ENCODE measurements at regions not wholly inside any gene's neighbourhood (a gene's known extent, or its start where the extent isn't known, plus 50 kb on each side); places are given as distances from the start of the nearest gene placed in this dataset.

- ChIA-PET CTCF (no interaction called here), POLR2A (no interaction called here), RAD21 (ENCODE audit: low non-redundant PET in 1 of 2, low total read pairs in 2 of 2, uncharacterized antibody in 2 of 2, unreplicated experiment in 2 of 2) (no interaction called here)
- DNase-seq (ENCODE audit: low read depth, low spot score) (no peak), ATAC-seq (no peak)
- H2AFZ ChIP-seq (ENCODE audit: low read depth, low read length, poor library complexity, severe bottlenecking) = no peak overlapping the region
- BruUV-seq (replicated peaks) = no TSS peak
- H3K9me2 ChIP-seq (ENCODE audit: insufficient read depth) = no peaks in the 10 kb centered on the region
- no peaks in the 10 kb centered on the region for H4K20me1 ChIP-seq (ENCODE audit: insufficient read depth)
- no peak overlapping the region for H3K9ac ChIP-seq (ENCODE audit: low read length)
- TF ChIP-seq ZBTB33 (IDR thresholded peaks at IDR 0.05; ENCODE audit: extremely low read depth, insufficient replicate concordance, low read length) (no peak), POLR2A (IDR thresholded peaks at IDR 0.05; ENCODE audit: borderline replicate concordance, extremely low read depth, insufficient read depth, insufficient read length) (no peak), CEBPB (IDR thresholded peaks at IDR 0.05; ENCODE audit: low read depth) (no peak), EZH2phosphoT487 (IDR thresholded peaks at IDR 0.05; ENCODE audit: borderline replicate concordance) (no peak), ZFX (IDR thresholded peaks at IDR 0.05) (no peak), JUND (IDR thresholded peaks at IDR 0.05) (no peak), SP1 (IDR thresholded peaks at IDR 0.05; ENCODE audit: low read depth) (no peak), RAD21 (IDR thresholded peaks at IDR 0.05; ENCODE audit: low read depth) (no peak), REST (IDR thresholded peaks at IDR 0.05; ENCODE audit: low read depth) (no peak), TCF7L2 (IDR thresholded peaks at IDR 0.05; ENCODE audit: borderline replicate concordance, extremely low read depth, insufficient read depth, insufficient read length) (no peak), CBX3 (IDR thresholded peaks at IDR 0.05; ENCODE audit: low read depth) (no peak)
- no peaks in the 10 kb centered on the region for H3K36me3 ChIP-seq (ENCODE audit: control insufficient read depth in 1 of 2, insufficient read depth in 2 of 2, low read length in 2 of 2)
- intact Hi-C loops (cut with micrococcal nuclease) = no loop called here
- H3K9me3 ChIP-seq (ENCODE audit: control insufficient read depth in 1 of 2, insufficient read depth in 1 of 2, low read depth in 1 of 2, low read length in 2 of 2) = no peaks in the 10 kb centered on the region
- H3K27ac ChIP-seq (ENCODE audit: low read depth, low read length) = no peak overlapping the region
- peaks cover 32% of the 10 kb centered on the region for H3K27me3 ChIP-seq (ENCODE audit: insufficient read depth, low read length)
- H3K4me1 ChIP-seq (ENCODE audit: control insufficient read depth in 1 of 2, insufficient read depth in 2 of 2, low read length in 2 of 2) = peaks cover 0 to 7% of the 10 kb centered on the region in 2 experiments; a peak in 1 of 4 replicates
- H3K79me2 ChIP-seq (ENCODE audit: insufficient read depth, low read length) = no peaks in the 10 kb centered on the region
- H3K4me3 ChIP-seq (replicated peaks in 1 of 2; ENCODE audit: low read depth in 1 of 2, low read length in 2 of 2) = no peak overlapping the region
- H3K4me2 ChIP-seq (ENCODE audit: low read length) = no peak overlapping the region
Observed at GRCh38 chr10:44011603-44011981, 362.9 kb upstream of the ZNF32 start.

Measured in HCT116 (cell line).